ENCODE measurements at regions not wholly inside any gene's neighbourhood (a gene's known extent, or its start where the extent isn't known, plus 50 kb on each side); places are given as distances from the start of the nearest gene placed in this dataset.

- Mint-ChIP-seq H3K4me3 (no peak overlapping the region), H3K4me1 (no peaks in the 10 kb centered on the region), H3K27ac (no peak overlapping the region), H3K27me3 (no peaks in the 10 kb centered on the region), H3K36me3 (no peaks in the 10 kb centered on the region), H3K9me3 (no peaks in the 10 kb centered on the region)
- POLR2A ChIA-PET, result no interaction called here
- DNase-seq, result no peak
- ATAC-seq (ENCODE audit: low read depth), result no peak
Measured at GRCh38 chr11:36885154-36885553, 287.1 kb upstream of the RAG2 start.

- H3K4me1 Mint-ChIP-seq, result no peaks in the 10 kb centered on the region
- no peaks in the 10 kb centered on the region for H3K36me3 Mint-ChIP-seq
- DNase-seq (no peak), ATAC-seq (ENCODE audit: low read depth) (no peak)
- no peak overlapping the region for H3K4me3 Mint-ChIP-seq
- H3K27me3 Mint-ChIP-seq, result no peaks in the 10 kb centered on the region
- H3K9me3 Mint-ChIP-seq, result peaks cover 4% of the 10 kb centered on the region
- H3K27ac Mint-ChIP-seq, result no peak overlapping the region
- POLR2A ChIA-PET, result no interaction called here
Measured at GRCh38 chr11:36878737-36879136, 280.7 kb upstream of the RAG2 start.

DNA sequence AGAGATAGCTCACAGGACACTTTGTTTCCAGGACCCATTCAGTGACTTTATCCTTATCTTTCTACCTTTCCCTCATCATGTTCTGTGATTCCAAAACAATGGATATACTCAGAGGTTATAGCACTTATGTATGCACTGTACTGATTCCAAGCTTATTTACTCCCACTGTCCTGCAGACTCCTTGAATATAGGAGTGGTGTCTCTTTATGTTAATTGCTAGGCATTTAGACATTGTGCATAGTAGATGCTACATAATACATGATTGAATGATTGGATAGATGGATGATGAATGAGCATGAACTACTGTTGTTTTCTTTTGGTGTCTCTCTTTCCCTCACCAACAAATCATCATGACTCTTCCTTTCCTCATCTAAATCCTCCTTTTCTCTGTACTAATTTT lies 279.1 kb upstream of the RAG2 start:
- no peak overlapping the region for H3K27ac Mint-ChIP-seq
- POLR2A ChIA-PET, result no interaction called here
- ATAC-seq (ENCODE audit: low read depth), result no peak
- H3K9me3 Mint-ChIP-seq, result peaks cover 4% of the 10 kb centered on the region
- H3K4me1 Mint-ChIP-seq, result no peaks in the 10 kb centered on the region
- H3K36me3 Mint-ChIP-seq, result no peaks in the 10 kb centered on the region
- no peak overlapping the region for H3K4me3 Mint-ChIP-seq
- H3K27me3 Mint-ChIP-seq, result no peaks in the 10 kb centered on the region
- DNase-seq, result no peak

DNA sequence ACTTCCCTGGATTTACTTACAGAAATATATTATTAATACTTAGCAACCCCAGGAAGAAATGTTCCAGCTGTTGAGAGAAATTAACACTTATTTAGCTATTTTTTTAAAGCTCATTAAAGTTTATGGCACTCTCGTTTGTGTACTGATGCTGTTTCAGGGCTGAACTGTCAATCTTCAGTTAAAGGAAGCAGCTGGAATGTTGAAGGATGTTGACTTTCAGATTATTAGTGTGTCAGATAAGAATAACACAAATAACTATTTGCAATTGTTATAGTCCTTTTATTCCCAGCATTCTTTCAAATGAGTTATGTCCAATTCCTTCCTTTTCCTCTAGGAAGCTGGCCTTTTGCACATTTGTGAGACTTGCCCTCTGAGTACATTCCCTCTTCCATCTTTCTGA lies 278.2 kb upstream of the RAG2 start:
- no peaks in the 10 kb centered on the region for H3K4me1 Mint-ChIP-seq
- no peaks in the 10 kb centered on the region for H3K27me3 Mint-ChIP-seq
- no peak overlapping the region for H3K27ac Mint-ChIP-seq
- H3K36me3 Mint-ChIP-seq, result no peaks in the 10 kb centered on the region
- POLR2A ChIA-PET, result no interaction called here
- DNase-seq, result no peak
- no peak overlapping the region for H3K4me3 Mint-ChIP-seq
- peaks cover 4% of the 10 kb centered on the region for H3K9me3 Mint-ChIP-seq
- no peak for ATAC-seq (ENCODE audit: low read depth)

DNA sequence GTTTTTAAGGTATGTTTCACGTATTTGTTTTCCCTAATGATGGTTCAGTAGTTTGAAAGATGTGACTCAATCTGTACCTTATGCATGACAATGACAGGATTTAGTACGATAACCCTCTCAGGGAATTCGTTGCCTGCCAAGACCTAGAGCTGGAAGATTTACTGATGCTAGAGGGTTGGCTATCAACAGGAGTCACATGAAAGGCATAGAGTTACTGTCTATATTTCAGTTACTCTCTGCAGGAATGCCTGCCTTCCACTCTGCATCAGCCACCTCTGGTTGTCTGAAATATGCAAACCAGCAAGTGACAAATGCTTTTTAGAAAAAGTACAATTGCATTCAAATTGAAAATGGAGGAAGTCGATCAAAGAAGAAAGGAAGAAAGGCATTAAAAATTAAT lies 276.3 kb upstream of the RAG2 start:
- Mint-ChIP-seq H3K27ac (no peak overlapping the region), H3K36me3 (no peaks in the 10 kb centered on the region), H3K4me1 (no peaks in the 10 kb centered on the region), H3K4me3 (no peak overlapping the region), H3K9me3 (peaks cover 1% of the 10 kb centered on the region), H3K27me3 (no peaks in the 10 kb centered on the region)
- no peak for ATAC-seq (ENCODE audit: low read depth)
- no peak for DNase-seq
- POLR2A ChIA-PET, result no interaction called here

DNA sequence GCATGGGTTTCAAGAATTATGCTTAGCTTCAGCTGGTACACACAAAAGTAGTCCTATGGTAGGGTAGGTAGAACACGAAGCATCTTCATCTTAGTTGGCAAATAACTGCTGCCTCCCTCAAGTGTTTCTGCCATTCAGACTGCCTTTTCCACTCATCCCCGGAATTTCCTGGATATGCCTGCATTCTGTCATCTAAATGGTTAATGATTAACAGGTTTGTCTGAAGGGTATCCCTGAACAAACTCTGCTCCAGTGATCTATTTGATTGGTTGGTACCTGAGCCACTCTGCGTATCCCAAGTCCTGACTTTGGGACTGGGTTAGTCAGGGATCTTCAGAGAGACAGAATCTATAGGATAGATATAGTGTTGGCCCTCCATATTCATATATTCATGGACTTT lies 272.3 kb upstream of the RAG2 start:
- Mint-ChIP-seq H3K9me3 (no peaks in the 10 kb centered on the region), H3K27me3 (no peaks in the 10 kb centered on the region), H3K27ac (no peak overlapping the region), H3K4me1 (no peaks in the 10 kb centered on the region), H3K4me3 (no peak overlapping the region), H3K36me3 (no peaks in the 10 kb centered on the region)
- POLR2A ChIA-PET, result no interaction called here
- DNase-seq, result no peak
- ATAC-seq (ENCODE audit: low read depth), result no peak

DNA sequence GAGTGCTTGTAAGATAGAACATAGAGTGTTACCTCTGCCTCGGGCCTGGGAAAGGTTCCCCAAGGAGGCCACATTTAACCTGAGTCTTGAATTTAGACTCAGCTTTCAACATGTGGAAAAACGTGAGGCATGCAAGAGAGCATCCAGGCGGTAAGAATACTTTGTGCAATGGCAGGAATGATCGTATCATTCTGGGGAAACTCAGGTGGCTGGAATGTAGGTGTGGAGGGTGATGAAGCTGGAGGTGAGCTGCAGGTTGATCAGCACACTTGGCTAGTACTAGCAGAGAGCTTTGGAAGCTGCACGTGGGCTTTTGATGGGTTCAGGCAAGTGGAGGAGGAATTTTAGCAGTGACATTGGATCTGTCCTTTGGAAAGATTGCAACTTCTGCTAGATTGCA lies 270.3 kb upstream of the RAG2 start:
- H3K36me3 Mint-ChIP-seq, result no peaks in the 10 kb centered on the region
- no peak for ATAC-seq (ENCODE audit: low read depth)
- H3K27ac Mint-ChIP-seq, result no peak overlapping the region
- no peak overlapping the region for H3K4me3 Mint-ChIP-seq
- no peaks in the 10 kb centered on the region for H3K9me3 Mint-ChIP-seq
- H3K4me1 Mint-ChIP-seq, result no peaks in the 10 kb centered on the region
- H3K27me3 Mint-ChIP-seq, result no peaks in the 10 kb centered on the region
- POLR2A ChIA-PET, result no interaction called here
- DNase-seq, result no peak

- no peaks in the 10 kb centered on the region for H3K27me3 Mint-ChIP-seq
- H3K4me1 Mint-ChIP-seq, result no peaks in the 10 kb centered on the region
- POLR2A ChIA-PET, result no interaction called here
- ATAC-seq (ENCODE audit: low read depth) (no peak), DNase-seq (no peak)
- H3K9me3 Mint-ChIP-seq, result no peaks in the 10 kb centered on the region
- no peak overlapping the region for H3K4me3 Mint-ChIP-seq
- no peaks in the 10 kb centered on the region for H3K36me3 Mint-ChIP-seq
- H3K27ac Mint-ChIP-seq, result no peak overlapping the region
Measured at GRCh38 chr11:36865846-36866245, 267.8 kb upstream of the RAG2 start.

GRCh38 chr11:36854875-36855274 lies 256.8 kb upstream of the RAG2 start:
- DNase-seq, result no peak
- no peak overlapping the region for H3K27ac Mint-ChIP-seq
- no peaks in the 10 kb centered on the region for H3K27me3 Mint-ChIP-seq
- no peaks in the 10 kb centered on the region for H3K9me3 Mint-ChIP-seq
- no peak for ATAC-seq (ENCODE audit: low read depth)
- no peaks in the 10 kb centered on the region for H3K36me3 Mint-ChIP-seq
- H3K4me1 Mint-ChIP-seq, result no peaks in the 10 kb centered on the region
- POLR2A ChIA-PET, result no interaction called here
- H3K4me3 Mint-ChIP-seq, result no peak overlapping the region

GRCh38 chr11:36848660-36849059 lies 250.6 kb upstream of the RAG2 start:
- no peak for ATAC-seq (ENCODE audit: low read depth)
- no peak for DNase-seq
- H3K9me3 Mint-ChIP-seq, result no peaks in the 10 kb centered on the region
- POLR2A ChIA-PET, result no interaction called here
- H3K36me3 Mint-ChIP-seq, result no peaks in the 10 kb centered on the region
- no peaks in the 10 kb centered on the region for H3K27me3 Mint-ChIP-seq
- no peaks in the 10 kb centered on the region for H3K4me1 Mint-ChIP-seq
- H3K27ac Mint-ChIP-seq, result no peak overlapping the region
- H3K4me3 Mint-ChIP-seq, result no peak overlapping the region

GRCh38 chr11:36840378-36840777 lies 242.3 kb upstream of the RAG2 start:
- no peak overlapping the region for H3K4me3 Mint-ChIP-seq
- H3K27ac Mint-ChIP-seq, result no peak overlapping the region
- POLR2A ChIA-PET, result no interaction called here
- no peaks in the 10 kb centered on the region for H3K9me3 Mint-ChIP-seq
- DNase-seq, result no peak
- no peaks in the 10 kb centered on the region for H3K36me3 Mint-ChIP-seq
- no peaks in the 10 kb centered on the region for H3K27me3 Mint-ChIP-seq
- ATAC-seq (ENCODE audit: low read depth), result no peak
- no peaks in the 10 kb centered on the region for H3K4me1 Mint-ChIP-seq

- POLR2A ChIA-PET, result no interaction called here
Measured at GRCh38 chr11:36837831-36838437, 239.9 kb upstream of the RAG2 start.

DNA sequence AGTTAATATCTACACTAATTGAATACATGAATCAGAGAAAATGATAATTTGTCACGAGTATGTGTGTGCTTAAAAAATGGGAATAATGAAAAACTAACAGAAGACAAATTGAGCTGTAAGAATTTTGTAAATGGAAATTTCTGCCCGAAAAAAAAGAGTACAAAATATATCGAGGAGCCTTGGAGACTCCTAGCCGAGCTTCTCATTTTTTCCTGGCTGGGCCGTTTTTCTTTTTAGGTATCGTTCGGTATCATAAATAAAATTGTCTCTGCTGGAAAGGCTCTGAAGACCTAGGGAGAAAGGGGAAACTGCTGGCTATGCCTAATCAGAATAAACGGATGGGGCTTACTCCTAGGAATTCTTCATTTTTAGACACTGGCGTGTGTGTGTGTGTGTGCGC lies 227.2 kb upstream of the RAG2 start:
- H3K27ac Mint-ChIP-seq, result no peak overlapping the region
- ATAC-seq (ENCODE audit: low read depth) (no peak), DNase-seq (no peak)
- H3K4me3 Mint-ChIP-seq, result no peak overlapping the region
- no peaks in the 10 kb centered on the region for H3K4me1 Mint-ChIP-seq
- no peaks in the 10 kb centered on the region for H3K9me3 Mint-ChIP-seq
- H3K27me3 Mint-ChIP-seq, result no peaks in the 10 kb centered on the region
- H3K36me3 Mint-ChIP-seq, result no peaks in the 10 kb centered on the region
- POLR2A ChIA-PET, result no interaction called here

More at GRCh38 chr11:36837831-36838437, 239.9 kb upstream of the RAG2 start:
- DNase-seq (no peak), ATAC-seq (ENCODE audit: low read depth) (no peak)
- Mint-ChIP-seq H3K36me3 (no peaks in the 10 kb centered on the region), H3K27me3 (no peaks in the 10 kb centered on the region), H3K9me3 (no peaks in the 10 kb centered on the region), H3K27ac (no peak overlapping the region), H3K4me1 (no peaks in the 10 kb centered on the region), H3K4me3 (no peak overlapping the region)

DNA sequence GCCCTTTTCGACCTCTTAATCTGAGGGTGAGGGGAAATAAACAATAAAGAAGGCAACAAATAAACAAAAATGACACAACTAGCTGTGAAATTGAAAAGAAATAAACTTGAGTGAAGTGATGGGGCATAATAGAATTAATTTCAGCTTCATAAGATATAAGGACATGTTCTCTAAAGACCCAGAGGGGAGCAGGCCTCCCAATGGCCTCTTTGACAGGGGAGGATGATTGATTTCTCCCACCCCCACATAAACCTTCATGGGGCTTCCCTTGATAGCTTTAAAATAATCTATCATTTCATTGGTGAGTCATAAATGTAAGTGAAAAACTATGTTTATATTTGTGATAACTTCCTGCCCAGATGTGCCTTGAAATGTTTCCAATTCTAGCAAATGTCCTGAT lies 226.3 kb upstream of the RAG2 start:
- Mint-ChIP-seq H3K27ac (no peak overlapping the region), H3K9me3 (no peaks in the 10 kb centered on the region), H3K27me3 (no peaks in the 10 kb centered on the region), H3K36me3 (no peaks in the 10 kb centered on the region), H3K4me1 (no peaks in the 10 kb centered on the region), H3K4me3 (no peak overlapping the region)
- ATAC-seq (ENCODE audit: low read depth) (no peak), DNase-seq (no peak)
- POLR2A ChIA-PET, result no interaction called here

- no peaks in the 10 kb centered on the region for H3K27me3 Mint-ChIP-seq
Measured at GRCh38 chr11:36822829-36823228, 224.8 kb upstream of the RAG2 start.

More at GRCh38 chr11:36822829-36823228, 224.8 kb upstream of the RAG2 start:
- Mint-ChIP-seq H3K4me1 (no peaks in the 10 kb centered on the region), H3K4me3 (no peak overlapping the region), H3K36me3 (no peaks in the 10 kb centered on the region), H3K27ac (no peak overlapping the region), H3K9me3 (no peaks in the 10 kb centered on the region)
- POLR2A ChIA-PET, result no interaction called here
- ATAC-seq (ENCODE audit: low read depth) (no peak), DNase-seq (no peak)

All from activated naive CD8-positive, alpha-beta T cell treated with anti-CD3 and anti-CD28 coated beads, Interleukin-2, amount 10 ng/mL, durations not matched to agents 7 days and 5 days (primary cell).